ENCODE measurements at regions not wholly inside any gene's neighbourhood (a gene's known extent, or its start where the extent isn't known, plus 50 kb on each side); places are given as distances from the start of the nearest gene placed in this dataset.

GRCh38 chr4:38189445-38189844 lies 229.2 kb downstream of the PTTG2 start:
- Histone ChIP-seq H3K79me1 (ENCODE audit: low read length) (no peaks in the 10 kb centered on the region), H3K9ac (ENCODE audit: low read length) (no peak overlapping the region), H3K4me1 (ENCODE audit: control insufficient read depth, low read depth, low read length) (no peaks in the 10 kb centered on the region), H3K4ac (ENCODE audit: low read depth, low read length) (no peak overlapping the region), H3K79me2 (ENCODE audit: control insufficient read depth, insufficient read depth, low read length) (no peaks in the 10 kb centered on the region), H3K4me3 (ENCODE audit: low read length) (no peak overlapping the region), H3K23ac (ENCODE audit: low read length) (no peak overlapping the region), H3K18ac (ENCODE audit: low read length) (no peak overlapping the region), H3K36me3 (ENCODE audit: control insufficient read depth, insufficient read depth, low read length) (no peaks in the 10 kb centered on the region), H2BK15ac (replicated peaks; ENCODE audit: low read depth) (no peak overlapping the region), H3K27ac (ENCODE audit: low read depth, low read length) (no peak overlapping the region), H2AK5ac (ENCODE audit: low read length) (no peak overlapping the region), H2BK5ac (ENCODE audit: low read length) (no peak overlapping the region), H3K4me2 (ENCODE audit: low read length) (no peak overlapping the region), H3K56ac (ENCODE audit: low read length) (no peak overlapping the region), H4K5ac (ENCODE audit: low read length) (no peak overlapping the region), H4K8ac (ENCODE audit: low read depth, low read length) (no peak overlapping the region), H2BK120ac (ENCODE audit: low read depth, low read length) (no peak overlapping the region), H3K27me3 (ENCODE audit: insufficient read depth, low read length, poor library complexity) (no peaks in the 10 kb centered on the region)
- DNase-seq: peak; percentile 53
- WGBS (ENCODE audit: extremely low coverage, insufficient coverage, low lambda C conversion rate): no CpG with 5 or more reads among the region's 3 CpGs

GRCh38 chr4:38190717-38191178 lies 230.6 kb downstream of the PTTG2 start:
- no peak overlapping the region for H2BK5ac ChIP-seq (ENCODE audit: low read length)
- H3K4me3 ChIP-seq (ENCODE audit: low read length): no peak overlapping the region
- no peak for DNase-seq

GRCh38 chr4:38192516-38192915 lies 232.3 kb downstream of the PTTG2 start:
- H3K56ac ChIP-seq (ENCODE audit: low read length): no peak overlapping the region
- no peaks in the 10 kb centered on the region for H3K79me2 ChIP-seq (ENCODE audit: control insufficient read depth, insufficient read depth, low read length)
- H3K4me2 ChIP-seq (ENCODE audit: low read length): no peak overlapping the region
- no peak overlapping the region for H3K23ac ChIP-seq (ENCODE audit: low read length)
- no peak overlapping the region for H2BK5ac ChIP-seq (ENCODE audit: low read length)
- H3K9ac ChIP-seq (ENCODE audit: low read length): no peak overlapping the region
- H4K5ac ChIP-seq (ENCODE audit: low read length): no peak overlapping the region
- no CpG with 5 or more reads among the region's 3 CpGs for WGBS (ENCODE audit: extremely low coverage, insufficient coverage, low lambda C conversion rate)
- no peak overlapping the region for H3K27ac ChIP-seq (ENCODE audit: low read depth, low read length)
- H4K8ac ChIP-seq (ENCODE audit: low read depth, low read length): no peak overlapping the region
- H3K4ac ChIP-seq (ENCODE audit: low read depth, low read length): no peak overlapping the region
- H3K79me1 ChIP-seq (ENCODE audit: low read length): no peaks in the 10 kb centered on the region
- no peaks in the 10 kb centered on the region for H3K27me3 ChIP-seq (ENCODE audit: insufficient read depth, low read length, poor library complexity)
- H2AK5ac ChIP-seq (ENCODE audit: low read length): no peak overlapping the region
- H2BK15ac ChIP-seq (replicated peaks; ENCODE audit: low read depth): no peak overlapping the region
- no peak for DNase-seq
- H3K18ac ChIP-seq (ENCODE audit: low read length): no peak overlapping the region
- no peaks in the 10 kb centered on the region for H3K4me1 ChIP-seq (ENCODE audit: control insufficient read depth, low read depth, low read length)
- no peak overlapping the region for H3K4me3 ChIP-seq (ENCODE audit: low read length)
- H2BK120ac ChIP-seq (ENCODE audit: low read depth, low read length): no peak overlapping the region
- no peaks in the 10 kb centered on the region for H3K36me3 ChIP-seq (ENCODE audit: control insufficient read depth, insufficient read depth, low read length)

More at GRCh38 chr4:38190717-38191178, 230.6 kb downstream of the PTTG2 start:
- no peak overlapping the region for H3K27ac ChIP-seq (ENCODE audit: low read depth, low read length)
- H3K79me2 ChIP-seq (ENCODE audit: control insufficient read depth, insufficient read depth, low read length): no peaks in the 10 kb centered on the region
- H2BK120ac ChIP-seq (ENCODE audit: low read depth, low read length): no peak overlapping the region
- H3K4me1 ChIP-seq (ENCODE audit: control insufficient read depth, low read depth, low read length): no peaks in the 10 kb centered on the region
- WGBS (ENCODE audit: extremely low coverage, insufficient coverage, low lambda C conversion rate): no CpG with 5 or more reads among the region's 4 CpGs
- H3K4ac ChIP-seq (ENCODE audit: low read depth, low read length): no peak overlapping the region
- H3K23ac ChIP-seq (ENCODE audit: low read length): no peak overlapping the region
- no peak overlapping the region for H4K5ac ChIP-seq (ENCODE audit: low read length)
- no peaks in the 10 kb centered on the region for H3K36me3 ChIP-seq (ENCODE audit: control insufficient read depth, insufficient read depth, low read length)
- no peaks in the 10 kb centered on the region for H3K79me1 ChIP-seq (ENCODE audit: low read length)
- no peaks in the 10 kb centered on the region for H3K27me3 ChIP-seq (ENCODE audit: insufficient read depth, low read length, poor library complexity)
- no peak overlapping the region for H4K8ac ChIP-seq (ENCODE audit: low read depth, low read length)
- no peak overlapping the region for H3K9ac ChIP-seq (ENCODE audit: low read length)
- H3K56ac ChIP-seq (ENCODE audit: low read length): no peak overlapping the region
- no peak overlapping the region for H2AK5ac ChIP-seq (ENCODE audit: low read length)
- H3K18ac ChIP-seq (ENCODE audit: low read length): no peak overlapping the region
- no peak overlapping the region for H2BK15ac ChIP-seq (replicated peaks; ENCODE audit: low read depth)
- no peak overlapping the region for H3K4me2 ChIP-seq (ENCODE audit: low read length)

- H2AK5ac ChIP-seq (ENCODE audit: low read length): no peak overlapping the region
- no peak overlapping the region for H3K27ac ChIP-seq (ENCODE audit: low read depth, low read length)
- no peak overlapping the region for H3K18ac ChIP-seq (ENCODE audit: low read length)
- no peaks in the 10 kb centered on the region for H3K27me3 ChIP-seq (ENCODE audit: insufficient read depth, low read length, poor library complexity)
- no peak overlapping the region for H3K4ac ChIP-seq (ENCODE audit: low read depth, low read length)
- WGBS (ENCODE audit: extremely low coverage, insufficient coverage, low lambda C conversion rate): no CpG with 5 or more reads among the region's 2 CpGs
- H3K4me2 ChIP-seq (ENCODE audit: low read length): no peak overlapping the region
- no peak overlapping the region for H3K23ac ChIP-seq (ENCODE audit: low read length)
- no peak overlapping the region for H2BK15ac ChIP-seq (replicated peaks; ENCODE audit: low read depth)
- H2BK120ac ChIP-seq (ENCODE audit: low read depth, low read length): no peak overlapping the region
- no peak overlapping the region for H4K8ac ChIP-seq (ENCODE audit: low read depth, low read length)
- H4K5ac ChIP-seq (ENCODE audit: low read length): no peak overlapping the region
- no peaks in the 10 kb centered on the region for H3K4me1 ChIP-seq (ENCODE audit: control insufficient read depth, low read depth, low read length)
- H3K79me1 ChIP-seq (ENCODE audit: low read length): no peaks in the 10 kb centered on the region
- H3K4me3 ChIP-seq (ENCODE audit: low read length): no peak overlapping the region
- H3K56ac ChIP-seq (ENCODE audit: low read length): no peak overlapping the region
- no peak overlapping the region for H2BK5ac ChIP-seq (ENCODE audit: low read length)
- no peaks in the 10 kb centered on the region for H3K79me2 ChIP-seq (ENCODE audit: control insufficient read depth, insufficient read depth, low read length)
- no peak overlapping the region for H3K9ac ChIP-seq (ENCODE audit: low read length)
- DNase-seq: no peak
- H3K36me3 ChIP-seq (ENCODE audit: control insufficient read depth, insufficient read depth, low read length): no peaks in the 10 kb centered on the region
Observed at GRCh38 chr4:38193236-38193863, 233.2 kb downstream of the PTTG2 start.

- H3K56ac ChIP-seq (ENCODE audit: low read length): no peak overlapping the region
- no peak overlapping the region for H3K27ac ChIP-seq (ENCODE audit: low read depth, low read length)
- no peak overlapping the region for H4K8ac ChIP-seq (ENCODE audit: low read depth, low read length)
- H3K23ac ChIP-seq (ENCODE audit: low read length): no peak overlapping the region
- no peaks in the 10 kb centered on the region for H3K79me1 ChIP-seq (ENCODE audit: low read length)
- no peak overlapping the region for H2BK120ac ChIP-seq (ENCODE audit: low read depth, low read length)
- H3K9ac ChIP-seq (ENCODE audit: low read length): no peak overlapping the region
- H3K18ac ChIP-seq (ENCODE audit: low read length): no peak overlapping the region
- H2BK15ac ChIP-seq (replicated peaks; ENCODE audit: low read depth): no peak overlapping the region
- no peak for DNase-seq
- no peaks in the 10 kb centered on the region for H3K79me2 ChIP-seq (ENCODE audit: control insufficient read depth, insufficient read depth, low read length)
- H3K27me3 ChIP-seq (ENCODE audit: insufficient read depth, low read length, poor library complexity): no peaks in the 10 kb centered on the region
- H3K4me3 ChIP-seq (ENCODE audit: low read length): no peak overlapping the region
- no CpG with 5 or more reads among the region's 2 CpGs for WGBS (ENCODE audit: extremely low coverage, insufficient coverage, low lambda C conversion rate)
- H3K4me2 ChIP-seq (ENCODE audit: low read length): no peak overlapping the region
- no peak overlapping the region for H4K5ac ChIP-seq (ENCODE audit: low read length)
- H3K4me1 ChIP-seq (ENCODE audit: control insufficient read depth, low read depth, low read length): no peaks in the 10 kb centered on the region
- no peak overlapping the region for H3K4ac ChIP-seq (ENCODE audit: low read depth, low read length)
- no peak overlapping the region for H2AK5ac ChIP-seq (ENCODE audit: low read length)
- no peak overlapping the region for H2BK5ac ChIP-seq (ENCODE audit: low read length)
- H3K36me3 ChIP-seq (ENCODE audit: control insufficient read depth, insufficient read depth, low read length): no peaks in the 10 kb centered on the region
Observed at GRCh38 chr4:38194047-38194602, 233.9 kb downstream of the PTTG2 start.

- Histone ChIP-seq H3K4me1 (ENCODE audit: control insufficient read depth, low read depth, low read length) (no peaks in the 10 kb centered on the region), H3K9ac (ENCODE audit: low read length) (no peak overlapping the region), H2AK5ac (ENCODE audit: low read length) (no peak overlapping the region), H3K23ac (ENCODE audit: low read length) (no peak overlapping the region), H3K4me3 (ENCODE audit: low read length) (no peak overlapping the region), H3K18ac (ENCODE audit: low read length) (no peak overlapping the region), H3K79me1 (ENCODE audit: low read length) (no peaks in the 10 kb centered on the region), H2BK120ac (ENCODE audit: low read depth, low read length) (no peak overlapping the region), H4K8ac (ENCODE audit: low read depth, low read length) (no peak overlapping the region), H3K79me2 (ENCODE audit: control insufficient read depth, insufficient read depth, low read length) (no peaks in the 10 kb centered on the region), H3K27me3 (ENCODE audit: insufficient read depth, low read length, poor library complexity) (no peaks in the 10 kb centered on the region), H4K5ac (ENCODE audit: low read length) (no peak overlapping the region), H3K4ac (ENCODE audit: low read depth, low read length) (no peak overlapping the region), H3K27ac (ENCODE audit: low read depth, low read length) (no peak overlapping the region), H2BK15ac (replicated peaks; ENCODE audit: low read depth) (no peak overlapping the region), H3K56ac (ENCODE audit: low read length) (no peak overlapping the region), H2BK5ac (ENCODE audit: low read length) (no peak overlapping the region), H3K36me3 (ENCODE audit: control insufficient read depth, insufficient read depth, low read length) (no peaks in the 10 kb centered on the region), H3K4me2 (ENCODE audit: low read length) (no peak overlapping the region)
- no peak for DNase-seq
- WGBS (ENCODE audit: extremely low coverage, insufficient coverage, low lambda C conversion rate): no CpG with 5 or more reads among the region's 3 CpGs
Observed at GRCh38 chr4:38195486-38195885, 235.3 kb downstream of the PTTG2 start.
